ENCODE measurements at regions not wholly inside any gene's neighbourhood (a gene's known extent, or its start where the extent isn't known, plus 50 kb on each side); places are given as distances from the start of the nearest gene placed in this dataset.
"Not testable (repeated sequence)": the region's sequence is repeated elsewhere in the genome, so short reads cannot be mapped to it uniquely, and the experiment has no call there.

DNA sequence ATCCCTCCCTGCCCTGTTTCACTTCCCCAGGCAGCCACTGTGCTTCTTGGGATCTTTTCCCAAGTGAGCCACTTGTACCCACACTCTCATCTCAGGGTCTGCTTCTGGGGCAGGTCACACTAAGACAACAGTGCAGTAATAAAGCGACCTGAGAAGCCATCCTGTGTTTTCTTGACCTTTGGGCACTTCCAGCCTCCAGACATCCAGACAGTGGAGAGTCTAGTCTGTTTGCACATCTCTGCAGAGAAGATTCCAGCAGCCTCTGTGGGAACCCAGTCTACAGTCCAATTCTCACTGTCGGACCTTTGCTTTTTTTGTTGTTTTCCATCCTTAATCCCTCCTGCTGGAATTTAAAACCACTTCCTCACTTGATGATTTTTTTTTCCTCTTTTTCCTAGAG is 50.3 kb upstream of the ATP6AP2 start:
- no peak for FAIRE-seq

DNA sequence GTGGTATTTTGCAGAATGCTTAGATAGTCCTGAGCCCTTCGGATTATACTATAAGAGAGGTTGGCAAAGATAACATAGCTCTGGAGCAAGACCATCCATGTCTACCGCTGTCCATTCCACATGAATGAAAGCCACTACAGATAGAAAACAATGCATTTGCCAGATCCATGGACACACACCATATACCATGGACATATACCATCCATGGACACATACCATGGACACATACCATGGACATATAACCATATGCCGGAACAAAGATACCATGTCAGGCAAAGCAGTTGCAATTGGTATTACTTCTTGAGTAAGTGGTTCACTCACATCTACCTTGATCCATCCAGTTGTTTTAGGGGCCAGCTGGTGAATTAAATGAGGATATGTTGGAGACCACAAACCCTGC is 53.2 kb upstream of the ATP6AP2 start:
- no peak for DNase-seq (ENCODE audit: insufficient read length, low spot score)

More for the DNA sequence above, 50.3 kb upstream of the ATP6AP2 start:
- no peak for DNase-seq (ENCODE audit: insufficient read length, low spot score)

DNA sequence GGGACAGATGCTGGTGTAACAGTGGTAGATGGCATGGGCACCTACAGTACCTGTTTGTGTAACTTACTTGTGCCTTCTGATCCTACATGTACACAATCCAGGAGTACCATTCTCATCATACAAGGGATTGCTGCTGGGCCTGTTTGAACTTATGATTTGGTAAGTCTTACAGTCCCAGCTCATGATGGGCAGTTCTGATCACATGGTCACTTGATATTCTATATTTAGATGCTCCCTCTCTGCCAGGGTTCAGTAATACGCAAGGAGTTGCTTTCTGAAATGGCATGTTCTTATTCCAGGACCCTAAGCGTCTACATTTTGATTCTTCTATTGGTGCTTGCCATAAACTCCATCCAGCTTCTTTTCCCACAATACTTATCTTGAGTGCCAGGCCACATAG is 54.4 kb upstream of the ATP6AP2 start:
- no peak for FAIRE-seq

More for the DNA sequence above, 53.2 kb upstream of the ATP6AP2 start:
- no peak for FAIRE-seq

DNA sequence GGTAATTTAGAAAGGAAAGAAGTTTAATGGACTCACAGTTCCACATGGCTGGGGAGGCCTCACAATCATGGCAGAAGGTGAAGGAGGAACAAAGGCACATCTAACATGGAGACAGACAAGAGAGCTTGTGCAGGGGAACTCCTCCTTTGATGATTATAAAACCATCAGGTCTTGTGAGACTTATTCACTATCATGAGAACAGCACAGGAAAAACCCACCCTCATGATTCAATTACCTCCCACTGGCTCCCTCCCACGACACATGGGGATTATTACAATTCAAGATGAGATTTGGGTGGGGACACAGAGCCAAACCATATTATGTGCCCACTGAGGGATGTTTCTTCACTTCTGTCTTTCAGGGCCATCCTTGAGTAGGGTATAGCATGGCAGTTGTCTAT is 54.9 kb upstream of the ATP6AP2 start:
- not testable (repeated sequence) for FAIRE-seq; DNase-seq (ENCODE audit: insufficient read length, low spot score)

More for the DNA sequence above, 54.4 kb upstream of the ATP6AP2 start:
- no peak for DNase-seq (ENCODE audit: insufficient read length, low spot score)

DNA sequence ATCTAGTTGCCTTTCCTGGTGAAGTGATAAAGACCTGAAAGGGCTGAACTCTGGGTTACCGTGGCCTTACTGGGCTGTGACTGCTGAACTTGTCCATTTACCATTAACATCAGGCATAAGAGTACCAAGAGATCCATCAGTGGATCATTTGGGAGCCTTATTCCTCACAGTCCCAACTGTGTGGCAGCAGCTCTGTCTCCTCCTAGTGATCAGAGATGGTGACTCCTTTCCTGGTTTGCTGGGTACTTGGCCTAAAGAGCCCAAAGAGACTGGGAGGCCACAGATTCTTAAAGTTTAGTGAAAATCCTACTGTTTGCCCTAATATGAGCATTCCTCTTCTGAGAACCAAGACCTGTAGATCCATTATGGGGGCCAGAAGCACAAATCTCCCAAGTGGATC is 56.3 kb upstream of the ATP6AP2 start:
- DNase-seq (ENCODE audit: insufficient read length, low spot score) (no peak), FAIRE-seq (no peak)

DNA sequence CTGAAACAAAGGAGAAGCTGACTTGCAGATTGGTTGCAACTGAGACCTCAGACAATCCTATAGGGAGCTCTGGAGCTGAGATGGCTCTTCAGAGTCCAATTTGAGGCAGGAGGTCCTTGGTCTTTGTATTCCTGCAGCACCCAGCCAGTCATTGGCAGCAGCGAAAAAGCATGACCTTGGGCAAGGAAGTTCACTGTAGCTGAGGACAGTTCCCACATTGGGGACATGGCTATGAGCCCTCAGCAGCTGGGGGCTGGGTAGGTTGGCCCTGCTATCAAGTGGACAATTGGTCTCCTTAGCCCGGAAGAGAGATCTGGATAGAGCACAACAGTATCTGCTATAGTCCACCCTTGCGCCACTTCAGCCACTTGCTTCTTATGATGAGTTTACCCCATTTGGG is 56.9 kb upstream of the ATP6AP2 start:
- DNase-seq (ENCODE audit: insufficient read length, low spot score) (no peak), FAIRE-seq (no peak)

DNA sequence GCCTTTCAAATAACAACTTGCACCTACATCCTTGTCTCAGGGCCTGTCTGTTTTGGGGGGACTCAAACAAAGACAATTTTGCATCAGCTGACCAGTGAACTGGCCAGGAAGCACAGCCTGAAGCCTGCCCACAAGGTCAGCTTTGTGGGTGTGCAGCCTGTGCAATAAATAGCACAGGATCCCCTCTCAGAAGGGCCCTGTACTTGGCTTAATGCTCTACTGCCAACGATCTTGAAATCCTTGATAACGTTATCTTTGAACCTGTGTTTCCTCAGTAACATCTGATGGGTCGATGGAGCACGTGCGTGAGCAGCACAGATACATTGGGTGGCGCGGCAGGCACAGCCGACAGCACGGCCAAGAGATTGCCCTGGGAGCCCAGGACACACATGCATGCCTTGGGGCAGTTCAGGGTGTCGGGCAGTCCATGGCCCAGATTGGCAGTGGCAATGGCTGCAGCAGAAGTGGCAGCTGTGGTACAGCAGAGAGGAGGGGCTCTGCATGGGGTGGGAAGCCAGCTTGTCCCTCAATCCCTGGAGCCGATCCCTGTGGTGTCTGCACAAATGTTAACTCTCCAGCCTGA is 58.8 kb upstream of the ATP6AP2 start:
- no peak for DNase-seq (ENCODE audit: insufficient read length, low spot score)
- no peak for FAIRE-seq

DNA sequence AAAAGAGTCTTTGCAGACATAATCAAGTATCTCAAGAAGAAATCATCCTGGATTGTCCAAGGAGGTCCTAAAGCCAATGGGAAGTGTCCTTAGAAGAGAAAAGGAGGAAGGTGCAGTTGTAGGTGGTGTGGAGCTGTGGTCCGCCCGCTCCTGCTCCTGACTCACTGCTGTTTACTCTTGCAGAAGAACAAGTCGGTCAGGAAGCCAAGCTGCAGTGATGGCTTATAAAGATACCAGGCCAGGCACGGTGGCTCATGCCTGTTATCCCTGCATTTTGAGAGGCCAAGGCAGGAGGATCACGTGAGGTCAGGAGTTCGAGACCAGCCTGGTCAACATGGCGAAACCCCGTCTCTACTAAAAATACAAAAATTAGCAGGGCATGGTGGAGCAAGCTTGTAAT is 66.4 kb upstream of the ATP6AP2 start:
- FAIRE-seq (no peak), DNase-seq (ENCODE audit: insufficient read length, low spot score) (no peak)

DNA sequence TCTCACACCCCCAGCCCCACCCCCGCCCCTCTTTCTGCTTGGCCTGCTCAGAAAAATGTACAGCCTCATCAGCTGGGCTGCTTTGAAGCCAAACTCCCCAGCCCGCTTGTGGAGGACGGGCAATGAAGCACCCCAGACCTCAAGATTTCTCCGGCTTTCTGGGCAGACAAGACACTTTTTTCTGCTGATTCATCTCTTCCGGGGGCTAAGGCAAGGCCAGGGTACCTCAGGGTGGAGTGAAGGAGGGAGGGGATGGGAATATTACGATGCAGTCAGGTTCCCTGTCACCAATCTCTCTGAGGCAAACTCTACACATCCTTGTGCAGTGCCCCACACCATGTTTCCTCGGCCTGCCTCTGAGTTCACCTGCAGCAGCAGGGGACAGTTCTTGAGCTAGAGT is 66.9 kb upstream of the ATP6AP2 start:
- no peak for DNase-seq (ENCODE audit: insufficient read length, low spot score)
- no peak for FAIRE-seq

DNA sequence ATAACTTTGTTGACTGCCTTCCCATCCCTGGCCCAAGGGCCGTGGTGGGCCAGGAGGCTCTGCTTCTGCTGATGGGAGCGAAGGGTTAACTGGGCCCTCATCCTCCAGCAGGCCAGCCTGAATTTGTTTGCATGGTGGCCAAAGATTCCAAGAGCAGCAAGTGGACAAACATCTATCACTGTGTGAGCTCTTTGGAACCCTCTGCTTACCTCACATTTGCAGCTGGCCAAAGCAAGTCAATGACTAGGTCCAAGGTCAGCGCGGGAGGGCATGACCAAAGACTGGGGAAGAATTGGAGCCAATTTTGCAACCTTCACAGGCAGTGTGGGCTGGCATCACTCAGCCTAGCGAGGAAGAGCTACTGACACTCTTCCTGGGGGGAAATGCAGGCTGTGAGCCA is 67.8 kb upstream of the ATP6AP2 start:
- FAIRE-seq (no peak), DNase-seq (ENCODE audit: insufficient read length, low spot score) (no peak)

DNA sequence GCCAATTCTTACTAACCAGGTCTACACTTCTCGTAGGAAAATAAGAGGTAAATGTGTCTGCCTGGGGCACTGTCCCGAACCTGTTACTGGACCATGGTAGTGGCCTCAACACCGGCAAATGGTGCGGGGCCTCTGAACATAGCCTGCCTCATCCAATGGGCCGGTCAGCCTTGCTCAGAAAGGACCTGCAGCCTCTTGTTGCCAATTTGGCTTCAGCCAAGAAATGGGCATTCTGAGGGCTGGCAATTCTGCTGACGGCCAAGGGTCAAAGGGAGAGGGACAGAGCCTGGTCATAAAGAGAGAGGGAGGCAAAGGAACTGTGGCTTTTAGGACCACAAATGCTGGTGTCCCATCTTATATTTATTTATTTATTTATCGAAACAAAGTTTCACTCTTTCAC is 69.5 kb upstream of the ATP6AP2 start:
- DNase-seq (ENCODE audit: insufficient read length, low spot score): no peak
- no peak for FAIRE-seq

DNA sequence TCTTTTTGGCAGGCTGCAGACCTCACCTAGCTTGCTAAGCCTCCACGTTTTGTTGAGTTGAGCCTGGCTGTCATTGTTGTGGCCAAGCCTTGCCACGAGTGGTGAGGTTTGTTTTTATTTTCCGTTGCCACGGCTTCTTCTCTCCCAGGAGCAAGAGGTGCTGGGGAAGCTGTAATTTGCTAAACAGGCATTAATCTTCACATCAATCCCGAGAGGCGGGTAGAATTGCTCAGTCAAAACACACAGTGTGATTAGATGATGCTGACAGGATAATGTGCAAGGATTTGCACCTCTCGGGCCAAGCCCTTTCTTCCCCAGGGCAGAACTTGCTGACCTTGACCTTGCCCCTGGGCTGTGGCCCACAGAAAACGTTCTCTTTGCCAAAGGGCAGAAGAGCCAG is 72.2 kb upstream of the ATP6AP2 start:
- FAIRE-seq: no peak

DNA sequence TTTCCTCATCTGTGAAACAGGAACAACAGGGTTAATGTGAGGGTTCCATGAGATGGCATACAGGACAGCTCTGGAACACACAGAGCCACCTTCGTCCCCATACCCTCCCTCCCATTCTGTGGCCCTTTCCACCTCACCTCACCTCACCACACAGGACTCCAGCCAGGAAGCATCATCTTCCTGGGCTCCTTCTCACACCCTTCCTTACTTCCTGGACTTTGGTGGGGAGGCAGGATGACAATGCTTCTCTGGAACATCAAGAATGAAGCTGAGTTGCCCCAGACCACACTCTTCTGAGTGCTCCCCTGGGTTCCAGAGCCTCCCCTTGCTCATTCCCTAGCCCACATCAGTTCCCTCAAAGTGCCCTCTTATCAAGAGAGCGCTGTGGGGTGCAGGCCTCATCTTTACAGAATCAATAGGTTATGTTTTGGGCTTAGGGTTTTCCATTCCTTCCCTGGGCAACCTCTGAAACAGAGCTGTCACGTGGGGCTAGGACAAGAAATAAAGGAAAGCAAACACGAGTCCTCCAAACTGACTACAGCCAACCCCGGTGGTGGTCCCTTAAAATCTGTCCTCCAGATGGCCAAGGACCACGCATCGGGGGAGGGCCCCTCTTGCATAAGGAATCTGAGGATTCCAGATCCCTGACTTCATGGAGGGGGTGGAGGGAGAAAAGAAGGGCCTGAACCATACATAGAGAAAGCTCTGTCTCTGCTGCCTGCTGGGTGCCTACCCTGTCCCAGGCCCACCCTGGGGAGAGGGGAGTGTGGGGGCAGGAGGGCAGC is 74.4 kb upstream of the ATP6AP2 start:
- FAIRE-seq (peak; percentile 33), DNase-seq (ENCODE audit: insufficient read length, low spot score) (no peak)

More for the DNA sequence above, 72.2 kb upstream of the ATP6AP2 start:
- DNase-seq (ENCODE audit: insufficient read length, low spot score): no peak

DNA sequence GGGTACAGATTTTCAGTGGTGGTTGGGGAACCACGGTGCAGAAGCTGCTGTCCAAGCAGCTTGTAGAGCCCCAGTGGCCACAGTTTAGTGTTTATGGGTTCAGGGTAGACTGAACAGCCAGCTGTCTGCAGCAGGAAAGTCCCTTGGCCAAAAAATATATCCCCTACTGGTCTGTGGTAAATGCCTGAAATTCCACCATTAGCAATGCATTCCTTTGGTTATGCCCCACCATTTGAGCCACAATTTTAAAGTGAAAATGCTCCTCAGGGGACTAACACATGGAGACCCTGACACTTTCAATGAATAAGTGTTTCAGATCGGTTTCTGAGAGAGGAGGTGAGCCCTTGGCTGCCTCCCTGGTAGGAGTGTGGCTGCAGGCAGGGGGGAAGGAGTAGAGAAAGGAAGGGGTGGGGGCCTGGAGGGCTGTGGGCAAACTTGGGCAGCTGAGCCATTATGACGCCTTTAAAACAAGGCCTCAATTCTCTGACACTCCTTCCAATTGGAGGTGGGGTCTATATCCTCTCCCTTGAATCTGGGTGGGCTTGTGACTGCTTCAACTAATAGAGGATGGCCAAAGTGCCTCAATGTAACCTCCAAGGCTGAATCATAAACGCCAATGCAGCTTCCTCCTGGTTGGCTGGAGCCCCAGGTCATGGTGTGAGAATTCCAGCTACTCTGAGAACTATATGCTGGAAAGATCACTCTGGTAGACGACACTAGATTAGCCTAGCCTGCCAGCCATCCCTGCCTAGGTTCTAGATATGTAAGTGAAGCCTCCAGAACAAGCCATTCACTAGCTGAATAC is 75.8 kb upstream of the ATP6AP2 start:
- peak; percentile 26 for DNase-seq (ENCODE audit: insufficient read length, low spot score)
- no peak for FAIRE-seq

DNA sequence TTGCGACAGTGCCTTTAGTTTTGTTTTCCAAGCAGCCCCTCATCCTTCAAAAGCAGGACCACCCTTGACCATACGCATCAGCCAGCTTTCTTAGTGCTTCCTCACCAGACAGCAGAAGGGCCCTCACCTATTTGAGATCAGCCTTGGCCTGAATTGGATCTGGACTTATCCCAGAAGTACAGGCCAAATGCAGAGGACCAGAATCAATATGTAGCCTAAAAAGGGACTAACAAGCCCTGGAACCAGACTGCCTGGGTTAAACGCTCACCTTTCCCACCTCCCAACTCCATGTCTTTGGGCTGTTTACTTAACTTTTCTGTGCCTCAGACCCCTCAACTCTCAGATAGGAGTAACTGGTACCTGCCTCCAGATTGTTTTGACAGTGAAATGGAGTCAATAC is 77.7 kb upstream of the ATP6AP2 start:
- FAIRE-seq: no peak
- DNase-seq (ENCODE audit: insufficient read length, low spot score): no peak

DNA sequence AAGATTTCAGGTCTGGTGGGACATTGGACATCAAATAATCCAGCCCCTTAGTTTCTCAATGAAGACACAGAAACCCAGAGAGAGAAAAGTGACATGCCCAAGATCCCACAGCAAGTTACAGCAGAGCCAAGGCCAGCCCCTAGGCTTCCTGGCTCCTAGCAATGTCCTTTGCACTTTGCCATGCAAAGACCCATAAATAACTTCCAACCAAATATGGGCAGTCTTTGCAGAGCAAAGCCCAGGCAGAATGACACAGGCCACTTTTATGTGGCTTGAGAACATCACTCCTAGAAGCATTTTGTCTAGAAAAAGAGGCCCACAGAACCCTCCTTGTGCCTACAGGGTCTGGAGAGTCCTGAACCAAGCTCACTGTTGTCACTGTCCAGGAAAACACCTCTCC is 78.1 kb upstream of the ATP6AP2 start:
- DNase-seq (ENCODE audit: insufficient read length, low spot score) (no peak), FAIRE-seq (no peak)

DNA sequence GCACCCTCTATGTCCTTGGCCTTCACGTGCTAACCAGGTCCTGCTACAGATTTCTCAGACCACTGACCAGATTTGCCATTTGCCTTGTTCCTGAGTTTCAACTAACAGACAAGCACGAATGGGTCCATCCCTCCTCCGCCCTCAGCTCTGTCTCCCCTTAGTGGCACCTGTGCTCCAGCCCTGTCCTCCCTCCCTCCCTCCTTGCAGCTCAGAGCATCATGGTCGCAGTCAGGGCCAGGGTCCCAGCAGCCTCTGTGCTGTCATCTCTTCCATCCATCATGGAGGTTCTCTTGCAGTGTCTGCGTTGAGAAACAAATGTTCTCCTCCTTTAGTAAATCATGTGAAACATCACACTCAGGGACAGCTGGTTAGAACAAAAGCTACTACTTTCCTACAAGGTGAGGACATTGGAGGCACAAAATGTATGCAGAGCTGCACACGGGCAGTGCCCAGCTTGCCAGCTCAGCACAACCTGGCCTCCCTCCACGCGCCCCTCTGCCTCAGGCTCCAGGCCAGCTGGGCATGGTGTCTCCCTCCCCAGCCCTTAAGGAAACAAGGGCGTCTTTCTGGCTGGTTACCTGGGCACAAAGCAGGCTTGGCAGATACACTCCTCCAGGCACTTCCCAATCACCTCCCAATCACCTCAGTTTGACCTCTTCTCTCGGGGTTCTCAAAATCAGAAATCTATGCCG is 79.5 kb upstream of the ATP6AP2 start:
- DNase-seq (ENCODE audit: insufficient read length, low spot score): no peak
- no peak for FAIRE-seq

DNA sequence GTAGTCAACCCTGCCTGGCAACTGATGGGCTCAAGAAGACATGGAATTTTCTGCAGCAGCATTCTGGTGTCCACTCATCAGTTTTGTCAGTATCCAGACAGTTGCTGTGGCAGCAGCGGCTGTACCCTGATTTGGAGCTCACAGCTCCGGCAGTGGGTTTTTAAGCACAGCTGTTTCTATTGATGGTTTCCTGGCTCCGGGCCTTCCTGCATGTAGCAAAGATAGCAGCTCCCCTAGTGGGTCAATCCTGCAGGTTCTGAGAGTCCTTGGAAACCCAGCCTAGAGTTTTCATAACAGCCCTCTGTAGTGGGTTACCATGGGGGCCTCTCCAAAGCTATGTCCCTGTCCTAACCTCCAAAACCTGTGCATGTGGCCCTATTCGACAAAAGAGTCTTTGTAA is 84.0 kb upstream of the ATP6AP2 start:
- FAIRE-seq: no peak

DNA sequence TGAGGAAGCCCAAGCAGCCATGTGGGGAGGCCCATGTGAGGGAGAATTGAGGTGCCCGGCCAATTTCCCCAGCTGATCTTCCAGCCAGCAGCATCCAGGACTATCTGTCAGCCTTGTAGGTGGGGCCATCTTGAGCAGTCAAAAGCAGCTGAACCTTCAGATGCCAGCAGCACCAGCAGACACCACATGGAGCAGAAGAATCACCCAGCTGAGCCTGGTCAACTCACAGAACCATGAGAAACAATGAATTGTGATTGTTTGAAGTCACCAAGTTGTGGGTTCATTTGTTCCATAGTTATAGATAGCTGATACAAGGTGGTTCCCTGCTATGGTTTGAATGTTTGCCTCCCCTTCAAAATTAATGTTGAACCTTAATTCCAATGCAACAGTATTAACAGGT is 85.1 kb upstream of the ATP6AP2 start:
- FAIRE-seq: no peak
- DNase-seq (ENCODE audit: insufficient read length, low spot score): no peak

More for the DNA sequence above, 84.0 kb upstream of the ATP6AP2 start:
- no peak for DNase-seq (ENCODE audit: insufficient read length, low spot score)

DNA sequence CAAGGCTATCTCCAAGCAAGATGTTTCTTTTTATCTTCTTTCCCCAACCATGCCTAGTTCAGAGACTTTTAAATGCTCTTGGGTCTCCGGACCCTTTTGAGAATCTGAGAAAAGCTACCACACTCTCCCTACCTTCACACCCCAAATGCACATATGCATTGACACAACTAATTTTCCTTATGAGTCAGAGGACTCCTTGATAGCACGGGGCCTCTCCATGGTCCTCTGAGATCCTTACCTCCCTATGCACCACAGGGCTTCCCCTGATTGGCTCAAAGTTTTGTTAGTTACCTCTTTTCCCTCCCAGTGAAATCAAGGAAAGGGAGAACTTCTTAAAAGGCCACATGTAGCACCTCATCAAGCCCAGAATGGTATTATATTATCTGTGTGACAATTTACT is 86.8 kb upstream of the ATP6AP2 start:
- FAIRE-seq (no peak), DNase-seq (ENCODE audit: insufficient read length, low spot score) (no peak)

DNA sequence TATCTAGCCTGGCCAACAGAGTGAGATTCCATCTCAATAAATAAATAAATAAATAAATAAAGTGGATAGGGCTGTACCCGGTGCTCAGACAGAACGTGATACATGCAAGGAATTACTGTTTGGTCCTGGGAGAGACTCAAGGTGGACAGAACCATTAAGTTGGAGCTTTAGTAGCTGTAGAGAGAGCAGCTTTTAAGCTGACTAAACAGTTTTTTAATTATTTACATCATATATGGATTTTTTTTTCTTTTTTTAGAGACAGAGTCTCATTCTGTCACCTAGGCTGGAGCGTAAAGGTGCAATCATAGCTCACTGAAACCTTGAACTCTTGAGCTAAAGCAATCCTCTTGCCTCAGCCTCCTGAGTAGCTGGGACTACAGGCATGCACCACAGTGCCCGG is 92.5 kb upstream of the ATP6AP2 start:
- FAIRE-seq: no peak
- no peak for DNase-seq (ENCODE audit: insufficient read length, low spot score)
